Small intestine (tissue), 7 donors: ENCODE measurements at regions not wholly inside any gene's neighbourhood (a gene's known extent, or its start where the extent isn't known, plus 50 kb on each side); places are given as distances from the start of the nearest gene placed in this dataset.
"Not testable (repeated sequence)": the region's sequence is repeated elsewhere in the genome, so short reads cannot be mapped to it uniquely, and the experiment has no call there.

Source experiments
- DNase-seq, 2 donors: peaks; one replicate each; pipeline versions ENCODE4 v3.0.0 to v3.0.0-alpha.2; 2013
- FAIRE-seq: peaks from 2 replicates; lab custom pipeline; 2012; peaks lifted over from hg19 to GRCh38; lab: Jason Lieb, UNC
- H3K27ac ChIP-seq, 3 donors: one replicate each; pipeline ENCODE4 v1.5.1; 2013; ENCODE audit warnings: low read length in 2 of 3, mild to moderate bottlenecking in 2 of 3, control low read depth in 1 of 3, inconsistent platforms in 1 of 3, low read depth in 1 of 3, moderate library complexity in 1 of 3
- H3K27me3 ChIP-seq, 3 donors: one replicate each; pipeline ENCODE4 v1.6.1; 2013; ENCODE audit warnings: low read length in 3 of 3, inconsistent platforms in 1 of 3; ENCODE audit not compliant: control insufficient read depth in 3 of 3, insufficient read depth in 3 of 3
- H3K36me3 ChIP-seq, 3 donors: one replicate each; pipeline ENCODE4 v1.6.1; 2013; ENCODE audit warnings: low read length in 3 of 3, inconsistent platforms in 1 of 3, low read depth in 1 of 3, mild to moderate bottlenecking in 1 of 3, moderate library complexity in 1 of 3; ENCODE audit not compliant: control insufficient read depth in 3 of 3, insufficient read depth in 2 of 3
- H3K4me1 ChIP-seq, 3 donors: one replicate each; pipeline ENCODE4 v1.6.1; 2013; ENCODE audit warnings: low read length in 2 of 3, inconsistent platforms in 1 of 3, low read depth in 1 of 3, mild to moderate bottlenecking in 1 of 3, moderate library complexity in 1 of 3; ENCODE audit not compliant: control insufficient read depth in 3 of 3, insufficient read depth in 2 of 3
- H3K4me3 ChIP-seq, 3 donors: one replicate each; pipeline ENCODE4 v1.5.1; 2013; ENCODE audit warnings: low read length in 3 of 3, control low read depth in 1 of 3, inconsistent platforms in 1 of 3, low read depth in 1 of 3, mild to moderate bottlenecking in 1 of 3, moderate library complexity in 1 of 3
- H3K9me3 ChIP-seq, 2 donors: one replicate each; pipeline ENCODE4 v1.6.1; 2013; ENCODE audit warnings: low read depth in 1 of 2, low read length in 1 of 2; ENCODE audit not compliant: control insufficient read depth in 2 of 2, insufficient read depth in 1 of 2
- WGBS, 3 donors: extraction: QIAGEN DNeasy Blood & Tissue Kit; methylation state at CpG; one replicate each; pipeline ENCODE4 v1.1.7; 2013; 5-methylcytosine and 5-hydroxymethylcytosine counted together
- donor health status: healthy with polysubstance abuse.
- donor health status: control.
- donor health status: control.
- donor health status: Bipolar disorder and iron deficiency.
- donor health status: healthy.

DNA sequence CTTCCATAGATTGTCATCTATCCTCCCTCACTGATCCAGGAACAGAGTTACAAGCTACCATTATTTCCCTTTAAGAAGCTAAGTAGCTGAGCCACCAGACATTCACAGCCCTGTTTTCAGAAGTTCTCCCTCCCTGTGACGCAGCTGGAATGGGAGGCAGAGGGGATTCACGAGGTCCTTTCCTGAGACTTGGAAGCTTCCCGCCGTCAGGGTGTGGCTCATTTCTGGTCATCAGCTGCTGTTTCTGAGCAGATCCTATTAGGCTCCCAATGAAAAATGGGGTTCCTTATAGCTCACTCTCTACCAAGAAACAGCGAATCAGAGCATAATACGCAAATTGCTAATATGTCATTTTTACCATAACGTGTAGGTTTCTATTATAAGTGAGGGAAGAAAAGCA is 559.3 kb upstream of the ID2 start:
- Histone ChIP-seq H3K4me3 (no peak overlapping the region), H3K27me3 (no peaks in the 10 kb centered on the region), H3K9me3 (no peaks in the 10 kb centered on the region), H3K36me3 (no peaks in the 10 kb centered on the region), H3K27ac (no peak overlapping the region), H3K4me1 (peaks cover 4 to 58% (median 4%) of the 10 kb centered on the region in 3 donors)
- DNase-seq = no peak
- WGBS, 3 donors = 70 to 89% (median 85%) methylated on average over 7 of the region's 7 CpGs
- no peak for FAIRE-seq

DNA sequence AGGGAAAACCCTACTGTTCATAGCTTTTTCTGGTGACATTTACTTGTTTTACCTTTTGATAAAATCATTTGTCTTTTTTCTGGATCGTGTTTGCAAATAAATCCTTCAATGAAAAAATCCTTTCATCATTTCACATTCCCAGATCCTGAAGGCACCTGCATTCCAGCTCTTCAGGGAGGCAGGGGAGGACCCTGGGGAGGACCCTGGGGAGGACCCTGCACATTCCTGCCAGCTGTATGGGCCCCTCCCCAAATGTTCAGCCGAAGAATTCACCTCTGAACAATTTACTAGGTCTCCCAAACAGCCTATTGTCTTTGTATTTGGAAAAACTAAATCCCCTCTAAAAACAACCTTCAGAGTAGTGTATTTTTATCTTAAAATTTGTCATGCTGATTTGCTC is 558.4 kb upstream of the ID2 start:
- WGBS, 3 donors = 69 to 83% (median 73%) methylated on average over 2 of the region's 2 CpGs

DNA sequence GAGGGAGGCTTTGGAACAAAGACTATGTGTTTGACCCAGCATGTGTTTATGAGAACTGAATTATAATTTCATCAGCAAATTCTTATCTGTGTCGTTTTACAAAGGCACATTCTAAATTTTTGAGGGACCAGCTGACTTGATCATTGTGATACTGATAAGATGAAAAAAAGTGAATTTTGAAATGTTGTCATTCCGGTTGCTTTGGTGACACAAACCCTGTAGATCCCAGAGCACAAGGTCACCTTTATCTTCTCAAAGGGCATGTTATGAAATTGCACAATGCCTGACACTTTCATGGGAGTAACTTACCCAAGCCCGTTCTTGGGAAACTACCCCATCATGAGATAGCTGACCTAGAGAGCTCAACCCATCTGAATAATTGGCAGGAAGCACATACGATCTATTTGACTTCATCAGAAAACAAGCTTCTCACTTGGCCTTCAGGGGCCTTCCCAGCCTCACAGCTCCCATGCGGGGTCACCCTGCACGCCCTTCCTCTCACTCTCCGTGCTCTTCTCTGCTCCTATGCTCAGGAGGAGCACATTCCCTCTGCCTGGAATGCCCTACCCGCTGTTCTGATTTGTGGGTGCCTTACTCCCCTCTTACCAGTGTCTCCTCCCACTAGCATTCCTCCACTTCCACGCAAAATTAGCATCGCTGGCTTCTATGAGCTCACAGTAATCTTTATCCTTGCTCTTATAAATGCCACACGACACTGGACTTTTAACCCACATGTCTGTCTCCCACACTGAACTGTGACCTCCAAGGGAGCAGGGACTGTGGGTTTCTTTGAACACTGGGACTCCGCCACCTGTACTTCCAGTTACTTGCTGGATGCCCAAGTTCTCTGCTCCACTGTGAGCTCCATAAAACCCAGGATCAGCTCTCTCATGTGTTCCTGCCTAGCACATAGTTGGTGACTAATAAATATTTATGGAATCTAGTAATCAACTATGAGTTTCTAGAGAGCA is 555.8 kb upstream of the ID2 start:
- H3K27ac ChIP-seq = peak overlapping the region in 1 of 3 donors; percentile 86
- H3K27me3 ChIP-seq = no peaks in the 10 kb centered on the region
- peak in 1 of 2 donors; percentile 88 for DNase-seq
- H3K9me3 ChIP-seq = no peaks in the 10 kb centered on the region
- WGBS, 3 donors = 73 to 78% (median 76%) methylated on average over 12 of the region's 12 CpGs
- no peak overlapping the region for H3K4me3 ChIP-seq
- no peak for FAIRE-seq
- peaks cover 0 to 24% (median 0%) of the 10 kb centered on the region in 3 donors for H3K4me1 ChIP-seq
- no peaks in the 10 kb centered on the region for H3K36me3 ChIP-seq

More for the DNA sequence above, 558.4 kb upstream of the ID2 start:
- Histone ChIP-seq H3K9me3 (no peaks in the 10 kb centered on the region), H3K27me3 (no peaks in the 10 kb centered on the region), H3K4me1 (peaks cover 4 to 49% (median 4%) of the 10 kb centered on the region in 3 donors), H3K27ac (no peak overlapping the region), H3K36me3 (no peaks in the 10 kb centered on the region), H3K4me3 (no peak overlapping the region)
- DNase-seq = no peak
- FAIRE-seq = no peak

DNA sequence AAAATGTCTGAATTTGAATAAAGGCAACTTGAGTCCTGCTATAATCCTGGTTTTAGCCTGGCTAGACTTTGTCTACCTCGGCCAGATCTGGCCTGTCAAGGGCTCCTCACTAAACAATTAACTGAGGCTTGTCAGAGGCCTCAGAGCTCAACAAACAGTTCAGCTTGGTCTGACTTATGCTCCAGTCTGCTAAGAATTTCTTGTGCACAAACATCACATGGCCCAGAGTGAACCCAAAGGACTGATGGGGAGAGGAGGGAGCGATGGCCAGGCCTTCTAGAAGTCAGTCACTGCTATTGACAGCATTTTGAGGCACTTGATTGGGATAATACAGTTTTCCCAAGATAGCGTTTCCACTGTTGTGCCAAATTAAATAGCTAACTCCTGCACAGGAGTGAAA is 555.1 kb upstream of the ID2 start:
- DNase-seq (no peak), FAIRE-seq (no peak)
- H3K4me1 ChIP-seq = peaks cover 0 to 20% (median 0%) of the 10 kb centered on the region in 3 donors
- no peaks in the 10 kb centered on the region for H3K36me3 ChIP-seq
- H3K27me3 ChIP-seq = no peaks in the 10 kb centered on the region
- no peaks in the 10 kb centered on the region for H3K9me3 ChIP-seq
- 91 to 96% (median 92%) methylated on average over 3 of the region's 3 CpGs for WGBS, 3 donors
- H3K27ac ChIP-seq = peak overlapping the region in 1 of 3 donors; percentile 86
- no peak overlapping the region for H3K4me3 ChIP-seq

DNA sequence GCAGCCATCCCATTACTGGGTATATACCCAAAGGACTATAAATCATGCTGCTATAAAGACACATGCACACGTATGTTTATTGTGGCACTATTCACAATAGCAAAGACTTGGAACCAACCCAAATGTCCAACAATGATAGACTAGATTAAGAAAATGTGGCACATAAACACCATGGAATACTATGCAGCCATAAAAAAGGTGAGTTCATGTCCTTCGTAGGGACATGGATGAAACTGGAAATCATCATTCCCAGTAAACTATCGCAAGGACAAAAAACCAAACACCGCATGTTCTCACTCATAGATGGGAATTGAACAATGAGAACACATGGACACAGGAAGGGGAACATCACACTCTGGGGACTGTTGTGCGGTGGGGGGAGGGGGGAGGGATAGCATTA is 550.4 kb upstream of the ID2 start:
- not testable (repeated sequence) for FAIRE-seq, DNase-seq, H3K36me3 ChIP-seq, H3K27ac ChIP-seq, H3K4me3 ChIP-seq, H3K9me3 ChIP-seq, H3K27me3 ChIP-seq
- 90 to 97% (median 95%) methylated on average over 3 to 4 of the region's 5 CpGs for WGBS, 3 donors
- peaks cover 0 to 21% (median 4%) of the 10 kb centered on the region in 3 donors for H3K4me1 ChIP-seq

DNA sequence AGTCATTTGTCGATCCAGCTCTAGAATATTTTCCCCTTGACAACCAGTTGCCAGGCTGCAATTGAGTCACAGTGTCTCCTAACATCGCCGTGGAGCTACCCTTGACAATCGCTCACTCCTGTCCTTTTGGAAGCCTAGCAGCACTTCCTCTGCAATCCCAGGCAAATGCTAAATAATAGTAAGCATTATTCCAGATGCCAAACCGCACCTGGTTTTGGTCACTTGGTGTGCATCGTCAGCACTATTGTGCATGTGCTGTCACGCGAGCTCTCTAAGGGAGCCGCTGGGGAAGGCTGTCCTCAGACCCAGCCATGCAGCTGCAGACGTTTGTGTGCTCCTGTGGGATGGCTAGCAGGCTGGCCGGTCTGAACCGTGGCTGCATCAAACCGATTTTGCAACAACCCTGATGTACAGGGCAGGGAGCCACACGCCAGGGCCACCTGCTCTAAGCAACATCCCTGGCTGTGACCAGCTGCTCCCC is 549.5 kb upstream of the ID2 start:
- 75 to 88% (median 86%) methylated on average over 14 of the region's 14 CpGs for WGBS, 3 donors
- Histone ChIP-seq H3K27ac (no peak overlapping the region), H3K27me3 (no peaks in the 10 kb centered on the region), H3K4me3 (no peak overlapping the region), H3K36me3 (no peaks in the 10 kb centered on the region), H3K9me3 (no peaks in the 10 kb centered on the region), H3K4me1 (peaks cover 0 to 14% (median 4%) of the 10 kb centered on the region in 3 donors)
- DNase-seq = no peak
- no peak for FAIRE-seq

DNA sequence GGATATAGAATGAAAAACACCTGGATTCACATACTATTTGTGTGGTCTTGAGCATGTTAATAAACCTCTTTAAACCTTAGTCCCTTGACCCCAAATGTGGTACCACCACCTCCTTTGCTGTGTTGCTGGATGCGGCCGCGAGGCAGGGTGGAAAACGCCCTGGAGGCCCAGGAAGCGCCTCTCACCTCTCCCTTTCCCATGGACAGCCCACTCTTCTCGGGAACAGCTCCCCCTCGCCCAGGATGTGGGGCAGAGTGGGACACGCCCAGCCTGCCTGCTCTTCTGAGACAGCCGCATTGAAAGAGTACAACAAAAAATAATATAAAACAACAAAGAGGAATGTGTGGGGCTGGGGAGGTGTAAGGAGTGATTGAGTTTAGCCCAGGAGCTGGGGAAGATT is 549.0 kb upstream of the ID2 start:
- Histone ChIP-seq H3K4me1 (peaks cover 0 to 14% (median 4%) of the 10 kb centered on the region in 3 donors), H3K9me3 (no peaks in the 10 kb centered on the region), H3K4me3 (no peak overlapping the region), H3K27me3 (no peaks in the 10 kb centered on the region), H3K36me3 (no peaks in the 10 kb centered on the region), H3K27ac (no peak overlapping the region)
- no peak for DNase-seq
- WGBS, 3 donors = 81 to 86% (median 85%) methylated on average over 9 of the region's 9 CpGs
- no peak for FAIRE-seq

DNA sequence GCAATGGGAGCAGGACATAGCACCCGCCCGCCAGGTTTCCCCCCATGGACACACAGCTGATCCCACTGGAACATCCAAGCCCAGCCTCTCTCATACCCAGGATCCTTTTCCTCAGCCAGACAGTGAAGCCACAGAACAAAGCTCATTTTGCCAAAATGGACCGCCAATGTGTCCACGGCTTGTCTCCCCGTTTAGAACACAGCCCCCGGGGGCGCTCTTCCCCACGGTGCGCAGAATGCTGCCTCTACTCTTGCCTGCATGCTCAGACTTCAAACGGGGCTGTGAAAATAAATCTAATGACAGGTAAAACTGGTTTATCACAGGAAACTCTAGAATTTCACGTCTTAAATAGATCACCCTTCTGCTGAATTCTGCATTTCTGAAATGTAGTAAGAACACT is 548.5 kb upstream of the ID2 start:
- Histone ChIP-seq H3K9me3 (no peaks in the 10 kb centered on the region), H3K4me1 (peaks cover 0 to 14% (median 4%) of the 10 kb centered on the region in 3 donors), H3K36me3 (no peaks in the 10 kb centered on the region), H3K4me3 (no peak overlapping the region), H3K27me3 (no peaks in the 10 kb centered on the region), H3K27ac (no peak overlapping the region)
- FAIRE-seq (no peak), DNase-seq (no peak)
- WGBS, 3 donors = 82 to 86% (median 83%) methylated on average over 11 of the region's 11 CpGs
